ENCODE measurements at regions not wholly inside any gene's neighbourhood (a gene's known extent, or its start where the extent isn't known, plus 50 kb on each side); places are given as distances from the start of the nearest gene placed in this dataset.

DNA sequence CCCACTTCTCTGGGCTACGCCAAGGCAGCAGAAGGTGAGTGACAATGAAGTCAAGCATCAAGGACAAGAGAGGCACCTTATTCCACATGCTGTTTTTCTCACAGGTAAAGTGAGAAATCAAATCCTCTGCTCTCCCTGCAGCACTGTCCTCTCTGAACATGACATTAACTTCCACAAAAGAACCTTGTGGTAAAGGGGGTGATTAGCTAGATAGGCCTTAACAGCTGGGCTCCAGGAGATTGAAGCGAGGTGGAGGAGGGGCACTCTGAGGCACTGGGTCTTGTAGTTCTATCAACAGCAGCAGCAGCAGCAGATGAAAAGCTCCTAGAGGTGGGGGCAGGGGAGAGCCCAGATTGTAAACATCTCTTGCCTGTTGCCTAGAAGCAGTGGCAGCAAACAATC is 96.8 kb upstream of the CXXC4 start:
- Mint-ChIP-seq H3K27ac (ENCODE audit: low read depth, unreplicated experiment) (no peak overlapping the region), H3K4me1 (ENCODE audit: insufficient read depth, unreplicated experiment) (no peaks in the 10 kb centered on the region), H3K36me3 (ENCODE audit: insufficient read depth, unreplicated experiment) (peaks cover 7% of the 10 kb centered on the region), H3K9me3 (ENCODE audit: unreplicated experiment) (no peaks in the 10 kb centered on the region), H3K4me3 (ENCODE audit: unreplicated experiment) (no peak overlapping the region), H3K27me3 (ENCODE audit: insufficient read depth, unreplicated experiment) (no peaks in the 10 kb centered on the region)
- ChIA-PET POLR2A (no interaction called here), CTCF (interaction anchor here (0.6 kb wide), 1 partner anchor 34 kb away, joined by 3 read pairs; no protein-coding TSS in a partner anchor)
- TF ChIP-seq, protein P1, sequence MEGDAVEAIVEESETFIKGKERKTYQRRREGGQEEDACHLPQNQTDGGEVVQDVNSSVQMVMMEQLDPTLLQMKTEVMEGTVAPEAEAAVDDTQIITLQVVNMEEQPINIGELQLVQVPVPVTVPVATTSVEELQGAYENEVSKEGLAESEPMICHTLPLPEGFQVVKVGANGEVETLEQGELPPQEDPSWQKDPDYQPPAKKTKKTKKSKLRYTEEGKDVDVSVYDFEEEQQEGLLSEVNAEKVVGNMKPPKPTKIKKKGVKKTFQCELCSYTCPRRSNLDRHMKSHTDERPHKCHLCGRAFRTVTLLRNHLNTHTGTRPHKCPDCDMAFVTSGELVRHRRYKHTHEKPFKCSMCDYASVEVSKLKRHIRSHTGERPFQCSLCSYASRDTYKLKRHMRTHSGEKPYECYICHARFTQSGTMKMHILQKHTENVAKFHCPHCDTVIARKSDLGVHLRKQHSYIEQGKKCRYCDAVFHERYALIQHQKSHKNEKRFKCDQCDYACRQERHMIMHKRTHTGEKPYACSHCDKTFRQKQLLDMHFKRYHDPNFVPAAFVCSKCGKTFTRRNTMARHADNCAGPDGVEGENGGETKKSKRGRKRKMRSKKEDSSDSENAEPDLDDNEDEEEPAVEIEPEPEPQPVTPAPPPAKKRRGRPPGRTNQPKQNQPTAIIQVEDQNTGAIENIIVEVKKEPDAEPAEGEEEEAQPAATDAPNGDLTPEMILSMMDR (IDR thresholded peaks at IDR 0.05; ENCODE audit: unreplicated experiment) = no peak
- no peak for DNase-seq (ENCODE audit: unreplicated experiment)
- no TSS peak for BruUV-seq (replicated peaks)
- intact Hi-C loops (cut with micrococcal nuclease) = no loop called here

DNA sequence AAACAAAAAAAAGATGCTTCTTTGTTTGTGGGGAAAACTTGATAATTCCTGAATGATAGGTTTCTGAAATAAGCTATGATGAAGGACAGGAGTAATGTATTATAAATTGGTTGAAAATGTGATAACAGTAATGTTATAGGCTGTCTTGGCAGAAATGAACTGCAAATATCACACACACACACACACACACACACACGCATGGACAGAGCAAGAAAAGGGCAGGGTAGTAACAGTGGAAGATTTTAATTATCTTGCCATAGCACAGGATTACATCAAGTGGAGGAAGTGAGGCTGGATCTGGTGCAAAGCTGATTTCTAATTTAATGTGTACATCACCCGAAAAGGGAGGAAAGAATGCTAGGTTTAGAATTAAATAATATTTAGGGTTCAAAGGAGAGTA is 97.5 kb upstream of the CXXC4 start:
- H3K9me3 Mint-ChIP-seq (ENCODE audit: unreplicated experiment) = no peaks in the 10 kb centered on the region

DNA sequence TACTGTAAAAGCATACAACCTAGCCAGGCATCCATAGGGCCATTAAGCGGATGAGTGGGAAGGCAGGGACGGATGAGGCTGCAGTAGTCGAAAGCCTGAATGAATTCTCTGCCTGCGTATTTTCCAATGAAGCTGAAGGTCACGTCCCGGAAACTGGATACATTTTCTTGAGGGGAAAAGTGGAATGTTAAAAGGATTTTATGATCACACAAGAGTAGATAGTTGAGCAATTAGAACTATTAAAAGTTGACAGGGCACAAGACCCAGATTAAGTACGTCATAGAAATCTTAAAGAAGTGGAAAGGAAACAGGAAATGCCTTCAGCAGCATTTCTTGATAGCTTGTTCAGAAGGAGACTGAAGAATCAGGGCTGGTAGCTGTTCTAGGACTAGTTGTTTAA is 98.3 kb upstream of the CXXC4 start:
- Mint-ChIP-seq H3K27ac (ENCODE audit: low read depth, unreplicated experiment) (no peak overlapping the region), H3K9me3 (ENCODE audit: unreplicated experiment) (no peaks in the 10 kb centered on the region), H3K4me1 (ENCODE audit: insufficient read depth, unreplicated experiment) (no peaks in the 10 kb centered on the region), H3K4me3 (ENCODE audit: unreplicated experiment) (no peak overlapping the region), H3K36me3 (ENCODE audit: insufficient read depth, unreplicated experiment) (no peaks in the 10 kb centered on the region), H3K27me3 (ENCODE audit: insufficient read depth, unreplicated experiment) (no peaks in the 10 kb centered on the region)
- no TSS peak for BruUV-seq (replicated peaks)
- ChIA-PET CTCF (no interaction called here), POLR2A (interaction anchor here (1.0 kb wide), 1 partner anchor 14 kb away, joined by 3 read pairs; no protein-coding TSS in a partner anchor)
- intact Hi-C loops (cut with micrococcal nuclease) = no loop called here
- no peak for DNase-seq (ENCODE audit: unreplicated experiment)
- TF ChIP-seq, protein P1 (IDR thresholded peaks at IDR 0.05; ENCODE audit: unreplicated experiment) = no peak

More for the DNA sequence above, 97.5 kb upstream of the CXXC4 start:
- POLR2A ChIA-PET = no interaction called here
- Mint-ChIP-seq H3K4me1 (ENCODE audit: insufficient read depth, unreplicated experiment) (no peaks in the 10 kb centered on the region), H3K27ac (ENCODE audit: low read depth, unreplicated experiment) (no peak overlapping the region), H3K27me3 (ENCODE audit: insufficient read depth, unreplicated experiment) (no peaks in the 10 kb centered on the region), H3K4me3 (ENCODE audit: unreplicated experiment) (no peak overlapping the region), H3K36me3 (ENCODE audit: insufficient read depth, unreplicated experiment) (peaks cover 3% of the 10 kb centered on the region)
- intact Hi-C loops (cut with micrococcal nuclease) = no loop called here
- CTCF ChIA-PET = interaction anchor here (0.8 kb wide), 1 partner anchor 13 kb away, joined by 3 read pairs; no protein-coding TSS in a partner anchor
- DNase-seq (ENCODE audit: unreplicated experiment) = no peak
- TF ChIP-seq, protein P1 (IDR thresholded peaks at IDR 0.05; ENCODE audit: unreplicated experiment) = no peak
- BruUV-seq (replicated peaks) = no TSS peak

DNA sequence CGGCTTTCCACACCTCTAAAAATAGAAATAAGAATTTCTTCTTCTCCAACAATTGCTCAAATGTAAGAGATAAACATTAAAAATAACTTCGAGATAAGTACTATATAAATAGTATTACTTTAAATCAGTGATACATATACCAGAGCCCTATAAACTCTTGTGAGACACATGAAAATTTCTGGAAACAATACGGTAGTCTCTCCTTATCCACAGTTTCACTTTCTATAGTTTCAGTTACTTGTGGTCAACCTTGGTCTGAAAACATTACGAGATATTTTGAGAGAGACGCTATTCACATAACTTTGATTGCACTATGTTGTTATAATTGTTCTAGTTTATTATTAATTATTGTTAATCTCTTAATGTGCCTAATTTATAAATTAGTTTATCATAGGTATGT is 101.5 kb upstream of the CXXC4 start:
- no peak overlapping the region for H3K27ac Mint-ChIP-seq (ENCODE audit: low read depth, unreplicated experiment)
- intact Hi-C loops (cut with micrococcal nuclease) = no loop called here

More for the DNA sequence above, 101.5 kb upstream of the CXXC4 start:
- Mint-ChIP-seq H3K4me1 (ENCODE audit: insufficient read depth, unreplicated experiment) (no peaks in the 10 kb centered on the region), H3K9me3 (ENCODE audit: unreplicated experiment) (no peaks in the 10 kb centered on the region), H3K27me3 (ENCODE audit: insufficient read depth, unreplicated experiment) (no peaks in the 10 kb centered on the region), H3K4me3 (ENCODE audit: unreplicated experiment) (no peak overlapping the region), H3K36me3 (ENCODE audit: insufficient read depth, unreplicated experiment) (no peaks in the 10 kb centered on the region)
- TF ChIP-seq, protein P1 (IDR thresholded peaks at IDR 0.05; ENCODE audit: unreplicated experiment) = no peak
- POLR2A ChIA-PET = no interaction called here
- DNase-seq (ENCODE audit: unreplicated experiment) = no peak
- CTCF ChIA-PET = no interaction called here
- no TSS peak for BruUV-seq (replicated peaks)

All from MCF 10A (cell line).